Motor neuron (in vitro differentiated cells): ENCODE measurements at regions not wholly inside any gene's neighbourhood (a gene's known extent, or its start where the extent isn't known, plus 50 kb on each side); places are given as distances from the start of the nearest gene placed in this dataset.

Experiments used
- ATAC-seq, 8 experiments: fragments of 200-7000 bp; cut with Tn5 transposase; replicated peaks in 6 of 8; 2 replicates each; pipeline ENCODE4 v1.8.0; 2021; ENCODE audit warnings: mild to moderate bottlenecking in 8 of 8, moderate library complexity in 8 of 8
- H3K27ac ChIP-seq, 2 donors: fragments of 250-450 bp; sonication (Bioruptor Pico); 2 replicates each; pipeline ENCODE4 v1.9.0; 2021; ENCODE audit warnings: antibody characterized with exemption in 2 of 2, mild to moderate bottlenecking in 2 of 2, moderate library complexity in 1 of 2
- H3K4me1 ChIP-seq, 2 donors: fragments of 250-450 bp; sonication (Bioruptor Pico); replicated peaks in 1 of 2; 2 replicates each; pipeline ENCODE4 v1.6.1; 2021; ENCODE audit warnings: antibody characterized with exemption in 2 of 2, mild to moderate bottlenecking in 2 of 2, moderate library complexity in 1 of 2
- H3K4me3 ChIP-seq, 5 donors: fragments of 250-450 bp; sonication (Bioruptor Pico); 2 replicates each; pipeline ENCODE4 v1.9.0; 2021; ENCODE audit warnings: antibody characterized with exemption in 5 of 5, mild to moderate bottlenecking in 5 of 5, moderate library complexity in 4 of 5
- WGBS, 10 experiments: fragments of 450-650 bp; shearing (Covaris generic); methylation state at CpG; one replicate each; pipeline ENCODE4 v1.0.0; 2022; 5-methylcytosine and 5-hydroxymethylcytosine counted together
- in situ Hi-C, 9 experiments: fragments of 400-800 bp; cut with MboI; loops; one replicate each; pipeline ENCODE4 v1.15.0; 2021; ENCODE audit warnings: low sequenced_read_pairs in 9 of 9, low pct_unique_long_range_greater_than_20kb in 2 of 9; ENCODE audit not compliant: unreplicated experiment in 9 of 9

GRCh38 chr2:31469648-31470047, 55.1 kb upstream of the XDH start:
- 78 to 100% (median 80%) methylated on average over 1 of the region's 1 CpG; no CpG with 5 or more reads in 6 of the 10 experiments for WGBS, 10 experiments
- Histone ChIP-seq H3K4me1 (no peaks in the 10 kb centered on the region), H3K27ac (peak overlapping the region in 1 of 2 donors; percentile 26), H3K4me3 (no peak overlapping the region)
- in situ Hi-C loops, result no loop called here
- ATAC-seq, result no peak

- Histone ChIP-seq H3K27ac (no peak overlapping the region), H3K4me3 (no peak overlapping the region), H3K4me1 (no peaks in the 10 kb centered on the region)
- 40 to 100% (median 72%) methylated on average over 1 of the region's 1 CpG; no CpG with 5 or more reads in 6 of the 10 experiments for WGBS, 10 experiments
- ATAC-seq, result no peak
- in situ Hi-C loops, result no loop called here
Measured at GRCh38 chr2:31467426-31467825, 52.9 kb upstream of the XDH start.
